ENCODE measurements at regions not wholly inside any gene's neighbourhood (a gene's known extent, or its start where the extent isn't known, plus 50 kb on each side); places are given as distances from the start of the nearest gene placed in this dataset.

GRCh38 chr1:8241417-8242014 is 76.4 kb upstream of the SLC45A1 start:
- TF ChIP-seq USF1 (IDR thresholded peaks at IDR 0.05) = no peak
- no peak for TF ChIP-seq YY1 (IDR thresholded peaks at IDR 0.05; ENCODE audit: low read depth)
- TF ChIP-seq TEAD4 (IDR thresholded peaks at IDR 0.05) = no peak
- TF ChIP-seq RAD21 (IDR thresholded peaks at IDR 0.05; ENCODE audit: low read depth) = no peak
- no peak for TF ChIP-seq REST (IDR thresholded peaks at IDR 0.05; ENCODE audit: low read depth)
- no peak for TF ChIP-seq EP300 (IDR thresholded peaks at IDR 0.05; ENCODE audit: borderline replicate concordance)
- no peak for TF ChIP-seq TAF1 (IDR thresholded peaks at IDR 0.05; ENCODE audit: low read depth)
- no peak for TF ChIP-seq TCF12 (IDR thresholded peaks at IDR 0.05; ENCODE audit: low read depth)
- no peak for TF ChIP-seq EGR1 (IDR thresholded peaks at IDR 0.05)

- TF ChIP-seq CEBPB (IDR thresholded peaks at IDR 0.05) = no peak
Measured at GRCh38 chr1:8239306-8240023, 78.4 kb upstream of the SLC45A1 start.

- TF ChIP-seq CEBPB (IDR thresholded peaks at IDR 0.05) (peak; percentile 34; the same call in 1 of the 2 replicates), TCF12 (IDR thresholded peaks at IDR 0.05; ENCODE audit: low read depth) (no peak), MAX (IDR thresholded peaks at IDR 0.05) (no peak), RAD21 (IDR thresholded peaks at IDR 0.05; ENCODE audit: low read depth) (peak; percentile 24)
Measured at GRCh38 chr1:8239039-8239305, 78.9 kb upstream of the SLC45A1 start.

GRCh38 chr1:8238141-8239038 is 79.5 kb upstream of the SLC45A1 start:
- TF ChIP-seq EP300 (IDR thresholded peaks at IDR 0.05; ENCODE audit: borderline replicate concordance) = no peak
- no peak for TF ChIP-seq NFIC (IDR thresholded peaks at IDR 0.05)
- TF ChIP-seq TEAD4 (IDR thresholded peaks at IDR 0.05) = no peak
- TF ChIP-seq CEBPB (IDR thresholded peaks at IDR 0.05) = no peak
- TF ChIP-seq ZBTB7A (IDR thresholded peaks at IDR 0.05; ENCODE audit: low read depth) = no peak
- no peak for TF ChIP-seq MAX (IDR thresholded peaks at IDR 0.05)
- TF ChIP-seq CREB1 (IDR thresholded peaks at IDR 0.05; ENCODE audit: low read depth) = no peak
- no peak for TF ChIP-seq REST (IDR thresholded peaks at IDR 0.05; ENCODE audit: low read depth)
- TF ChIP-seq TAF1 (IDR thresholded peaks at IDR 0.05; ENCODE audit: low read depth) = no peak
- TF ChIP-seq YY1 (IDR thresholded peaks at IDR 0.05; ENCODE audit: low read depth) = no peak
- no peak for TF ChIP-seq USF1 (IDR thresholded peaks at IDR 0.05)

- TF ChIP-seq YY1 (IDR thresholded peaks at IDR 0.05; ENCODE audit: low read depth) (no peak), NFIC (IDR thresholded peaks at IDR 0.05) (no peak), USF1 (IDR thresholded peaks at IDR 0.05) (no peak), ZBTB7A (IDR thresholded peaks at IDR 0.05; ENCODE audit: low read depth) (no peak), EP300 (IDR thresholded peaks at IDR 0.05; ENCODE audit: borderline replicate concordance) (no peak), TAF1 (IDR thresholded peaks at IDR 0.05; ENCODE audit: low read depth) (no peak), CEBPB (IDR thresholded peaks at IDR 0.05) (no peak), FOXM1 (IDR thresholded peaks at IDR 0.05; ENCODE audit: borderline replicate concordance, low read depth) (no peak), CREB1 (IDR thresholded peaks at IDR 0.05; ENCODE audit: low read depth) (no peak), REST (IDR thresholded peaks at IDR 0.05; ENCODE audit: low read depth) (no peak), MAX (IDR thresholded peaks at IDR 0.05) (no peak), TEAD4 (IDR thresholded peaks at IDR 0.05) (no peak), RAD21 (IDR thresholded peaks at IDR 0.05; ENCODE audit: low read depth) (no peak), TCF12 (IDR thresholded peaks at IDR 0.05; ENCODE audit: low read depth) (no peak), EGR1 (IDR thresholded peaks at IDR 0.05) (no peak)
Measured at GRCh38 chr1:8232036-8232757, 85.7 kb upstream of the SLC45A1 start.

Measured in Ishikawa (cell line).